ENCODE measurements at regions not wholly inside any gene's neighbourhood (a gene's known extent, or its start where the extent isn't known, plus 50 kb on each side); places are given as distances from the start of the nearest gene placed in this dataset.
"Not testable (repeated sequence)": the region's sequence is repeated elsewhere in the genome, so short reads cannot be mapped to it uniquely, and the experiment has no call there.

DNA sequence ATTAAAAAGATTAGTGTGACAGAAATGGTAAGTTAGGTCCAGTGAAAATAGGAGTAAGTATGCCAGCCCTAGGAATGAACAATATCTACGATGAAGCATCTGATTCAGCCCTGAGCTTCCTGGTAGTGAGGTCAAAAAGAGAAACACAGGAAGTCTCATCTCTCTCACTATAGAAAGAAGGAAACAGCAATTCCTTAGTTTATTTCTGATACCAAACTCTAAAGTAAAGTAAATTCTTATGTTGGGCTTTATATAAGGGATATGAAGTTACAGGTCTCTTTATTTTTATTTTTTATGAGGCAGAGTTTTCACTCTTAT, 76.7 kb upstream of the RFLNA start:
- H3K36me3 Mint-ChIP-seq (ENCODE audit: insufficient read depth in 1 of 3, low read depth in 3 of 3), result peaks cover 1 to 24% (median 16%) of the 10 kb centered on the region in 3 experiments; a peak in 5 of 7 replicates
- H3K4me2 ChIP-seq (ENCODE audit: insufficient read depth, insufficient read length, low read length), result no peak overlapping the region
- H3K27ac Mint-ChIP-seq, result no peak overlapping the region; a peak in 1 of 7 replicates
- peaks cover 7% of the 10 kb centered on the region for H3K9me3 ChIP-seq (ENCODE audit: control insufficient read depth, low read depth, low read length)
- H2BK15ac ChIP-seq (ENCODE audit: low read depth, low read length), result no peak overlapping the region
- no peak for TF ChIP-seq CTCF (conservative IDR thresholded peaks at IDR 0.05)
- H2AK5ac ChIP-seq (ENCODE audit: insufficient read length, low read length), result no peak overlapping the region
- H2BK20ac ChIP-seq (ENCODE audit: low read depth, low read length, poor library complexity, severe bottlenecking), result no peak overlapping the region
- peaks cover 12 to 13% of the 10 kb centered on the region in 2 experiments for H3K4me1 Mint-ChIP-seq
- no peak overlapping the region for H3K23ac ChIP-seq (ENCODE audit: insufficient read length, low read depth, low read length)
- no peak overlapping the region for H3K56ac ChIP-seq (ENCODE audit: insufficient read length, low read depth, low read length)
- no peak overlapping the region for H2AFZ ChIP-seq (ENCODE audit: low read length)
- no peak overlapping the region for H4K91ac ChIP-seq (ENCODE audit: insufficient read length, low read depth, low read length)
- H4K20me1 ChIP-seq (ENCODE audit: control insufficient read depth, insufficient read depth, insufficient read length), result no peaks in the 10 kb centered on the region
- no peak overlapping the region for H4K8ac ChIP-seq (replicated peaks; ENCODE audit: insufficient read length, low read depth, low read length)
- no peak overlapping the region for H3K4ac ChIP-seq (ENCODE audit: low read depth, low read length)
- H4K5ac ChIP-seq (ENCODE audit: insufficient read length, low read depth, low read length), result no peak overlapping the region
- H3K18ac ChIP-seq (ENCODE audit: insufficient read length, low read depth, low read length), result no peak overlapping the region
- no peaks in the 10 kb centered on the region for H3K23me2 ChIP-seq (ENCODE audit: insufficient read length, low read depth, low read length, poor library complexity, severe bottlenecking)
- H3K4me3 Mint-ChIP-seq, result no peak overlapping the region; a peak in 1 of 5 replicates
- no peaks in the 10 kb centered on the region for H3K79me2 ChIP-seq (ENCODE audit: insufficient read depth, low read length)
- peaks cover 8% of the 10 kb centered on the region for H3K27me3 Mint-ChIP-seq (ENCODE audit: low read depth)
- no peak overlapping the region for H3T11ph ChIP-seq (ENCODE audit: low read length)
- DNase-seq, result no peak
- no peak overlapping the region for H2BK120ac ChIP-seq (ENCODE audit: low read depth, low read length, poor library complexity, severe bottlenecking)
- no peak overlapping the region for H3K14ac ChIP-seq (ENCODE audit: insufficient read depth, low read length)
- H3K4me1 ChIP-seq (ENCODE audit: insufficient read depth, low read length), result no peaks in the 10 kb centered on the region
- H3K79me1 ChIP-seq (ENCODE audit: insufficient read depth, low read depth, low read length, poor library complexity, severe bottlenecking), result no peaks in the 10 kb centered on the region
- H2BK5ac ChIP-seq (ENCODE audit: insufficient read length, low read length), result no peak overlapping the region
- peaks cover 17 to 22% of the 10 kb centered on the region in 2 experiments for H3K9me3 Mint-ChIP-seq
- no peak overlapping the region for H2BK12ac ChIP-seq (ENCODE audit: insufficient read length, low read depth, low read length)
- no peaks in the 10 kb centered on the region for H3K27me3 ChIP-seq (ENCODE audit: insufficient read depth, low read length)
- H3K9ac ChIP-seq (ENCODE audit: extremely low read depth, insufficient read length, low read length), result no peak overlapping the region
- no CpG with 5 or more reads among the region's 1 CpG for WGBS (ENCODE audit: extremely low coverage, insufficient read length, low lambda C conversion rate)
- H3K27ac ChIP-seq (ENCODE audit: insufficient read length, low read depth, low read length), result no peak overlapping the region

DNA sequence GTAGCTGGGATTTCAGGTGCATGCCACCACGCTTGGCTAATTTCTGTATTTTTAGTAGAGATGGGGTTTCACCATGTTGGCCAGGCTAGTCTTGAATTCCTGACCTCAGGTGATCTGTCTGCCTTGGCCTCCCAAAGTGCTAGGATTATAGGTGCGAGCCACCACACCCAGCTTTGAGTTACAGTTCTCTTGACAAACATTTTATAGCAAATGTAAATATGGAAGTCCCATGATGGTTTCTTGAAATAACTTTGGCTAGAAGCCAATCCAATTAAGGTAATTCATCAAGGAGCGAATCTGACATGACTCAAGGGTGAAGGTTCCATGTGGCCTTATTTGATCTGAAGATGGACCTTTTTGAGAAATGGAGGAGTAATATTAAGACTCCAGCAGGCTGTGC, 76.2 kb upstream of the RFLNA start:
- H2BK5ac ChIP-seq (ENCODE audit: insufficient read length, low read length); H3K9me3 ChIP-seq (ENCODE audit: control insufficient read depth, low read depth, low read length); H3K79me2 ChIP-seq (ENCODE audit: insufficient read depth, low read length); H2BK20ac ChIP-seq (ENCODE audit: low read depth, low read length, poor library complexity, severe bottlenecking); H2BK15ac ChIP-seq (ENCODE audit: low read depth, low read length); H2BK120ac ChIP-seq (ENCODE audit: low read depth, low read length, poor library complexity, severe bottlenecking); H4K8ac ChIP-seq (replicated peaks; ENCODE audit: insufficient read length, low read depth, low read length); H3K9ac ChIP-seq (ENCODE audit: extremely low read depth, insufficient read length, low read length); H3K23ac ChIP-seq (ENCODE audit: insufficient read length, low read depth, low read length); H3K79me1 ChIP-seq (ENCODE audit: insufficient read depth, low read depth, low read length, poor library complexity, severe bottlenecking); H3K23me2 ChIP-seq (ENCODE audit: insufficient read length, low read depth, low read length, poor library complexity, severe bottlenecking); H3K27ac Mint-ChIP-seq; H3K56ac ChIP-seq (ENCODE audit: insufficient read length, low read depth, low read length); H2AK5ac ChIP-seq (ENCODE audit: insufficient read length, low read length); H3K4ac ChIP-seq (ENCODE audit: low read depth, low read length); H3T11ph ChIP-seq (ENCODE audit: low read length); H4K5ac ChIP-seq (ENCODE audit: insufficient read length, low read depth, low read length); H3K4me3 Mint-ChIP-seq; H3K27ac ChIP-seq (ENCODE audit: insufficient read length, low read depth, low read length); H3K14ac ChIP-seq (ENCODE audit: insufficient read depth, low read length); DNase-seq; H4K91ac ChIP-seq (ENCODE audit: insufficient read length, low read depth, low read length); H3K27me3 Mint-ChIP-seq (ENCODE audit: low read depth); H3K27me3 ChIP-seq (ENCODE audit: insufficient read depth, low read length); H3K4me1 ChIP-seq (ENCODE audit: insufficient read depth, low read length); H3K18ac ChIP-seq (ENCODE audit: insufficient read length, low read depth, low read length); H2BK12ac ChIP-seq (ENCODE audit: insufficient read length, low read depth, low read length); H2AFZ ChIP-seq (ENCODE audit: low read length); H3K4me2 ChIP-seq (ENCODE audit: insufficient read depth, insufficient read length, low read length); H4K20me1 ChIP-seq (ENCODE audit: control insufficient read depth, insufficient read depth, insufficient read length): not testable (repeated sequence)
- peaks cover 14 to 19% of the 10 kb centered on the region in 2 experiments for H3K9me3 Mint-ChIP-seq
- H3K36me3 Mint-ChIP-seq (ENCODE audit: insufficient read depth in 1 of 3, low read depth in 3 of 3), result peaks cover 1 to 20% (median 16%) of the 10 kb centered on the region in 3 experiments; a peak in 5 of 7 replicates
- no CpG with 5 or more reads among the region's 3 CpGs for WGBS (ENCODE audit: extremely low coverage, insufficient read length, low lambda C conversion rate)
- peaks cover 12 to 13% of the 10 kb centered on the region in 2 experiments for H3K4me1 Mint-ChIP-seq

All from H9 (cell line).